ENCODE measurements at regions not wholly inside any gene's neighbourhood (a gene's known extent, or its start where the extent isn't known, plus 50 kb on each side); places are given as distances from the start of the nearest gene placed in this dataset.

GRCh38 chr18:75810516-75810915 is 383.0 kb upstream of the SMIM21 start:
- DNase-seq, result no peak
- no peak overlapping the region for H3K4me3 ChIP-seq
- no peaks in the 10 kb centered on the region for H3K36me3 ChIP-seq (ENCODE audit: low read depth, missing control alignments)
- H3K27me3 ChIP-seq, result no peaks in the 10 kb centered on the region
- intact Hi-C loops (cut with DNase I; ENCODE audit: low total_unique reads), result no loop called here
- no peak for TF ChIP-seq CTCF (IDR thresholded peaks at IDR 0.05)
- TF ChIP-seq POLR2A (IDR thresholded peaks at IDR 0.05), result no peak
- no peaks in the 10 kb centered on the region for H3K9me3 ChIP-seq
- H3K4me1 ChIP-seq, result no peaks in the 10 kb centered on the region
- WGBS, 2 donors, result 49 to 56% methylated on average over 9 of the region's 9 CpGs
- no peak overlapping the region for H3K27ac ChIP-seq

DNA sequence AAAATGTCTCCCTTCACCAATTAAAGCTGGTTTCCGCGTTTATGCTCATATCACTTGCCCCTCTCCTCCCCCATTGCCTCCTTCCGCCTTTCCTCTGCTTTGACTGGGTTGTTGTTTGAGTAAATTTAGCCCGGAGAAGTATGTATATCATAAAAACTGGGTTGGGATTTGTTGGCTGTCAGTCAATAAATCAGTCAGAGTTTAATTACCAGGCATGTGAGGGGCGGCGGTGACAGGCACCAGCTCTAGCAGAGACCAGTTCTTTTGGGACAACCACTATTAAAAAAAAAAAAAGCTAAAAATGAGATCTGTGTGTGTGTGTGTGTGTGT is 382.4 kb upstream of the SMIM21 start:
- H3K36me3 ChIP-seq (ENCODE audit: low read depth, missing control alignments), result no peaks in the 10 kb centered on the region
- H3K27me3 ChIP-seq, result no peaks in the 10 kb centered on the region
- 34 to 37% methylated on average over 6 of the region's 6 CpGs for WGBS, 2 donors
- intact Hi-C loops (cut with DNase I; ENCODE audit: low total_unique reads), result no loop called here
- no peak for TF ChIP-seq POLR2A (IDR thresholded peaks at IDR 0.05)
- no peak for TF ChIP-seq CTCF (IDR thresholded peaks at IDR 0.05)
- H3K9me3 ChIP-seq, result no peaks in the 10 kb centered on the region
- H3K27ac ChIP-seq, result no peak overlapping the region
- H3K4me1 ChIP-seq, result no peaks in the 10 kb centered on the region
- DNase-seq, result no peak
- no peak overlapping the region for H3K4me3 ChIP-seq

DNA sequence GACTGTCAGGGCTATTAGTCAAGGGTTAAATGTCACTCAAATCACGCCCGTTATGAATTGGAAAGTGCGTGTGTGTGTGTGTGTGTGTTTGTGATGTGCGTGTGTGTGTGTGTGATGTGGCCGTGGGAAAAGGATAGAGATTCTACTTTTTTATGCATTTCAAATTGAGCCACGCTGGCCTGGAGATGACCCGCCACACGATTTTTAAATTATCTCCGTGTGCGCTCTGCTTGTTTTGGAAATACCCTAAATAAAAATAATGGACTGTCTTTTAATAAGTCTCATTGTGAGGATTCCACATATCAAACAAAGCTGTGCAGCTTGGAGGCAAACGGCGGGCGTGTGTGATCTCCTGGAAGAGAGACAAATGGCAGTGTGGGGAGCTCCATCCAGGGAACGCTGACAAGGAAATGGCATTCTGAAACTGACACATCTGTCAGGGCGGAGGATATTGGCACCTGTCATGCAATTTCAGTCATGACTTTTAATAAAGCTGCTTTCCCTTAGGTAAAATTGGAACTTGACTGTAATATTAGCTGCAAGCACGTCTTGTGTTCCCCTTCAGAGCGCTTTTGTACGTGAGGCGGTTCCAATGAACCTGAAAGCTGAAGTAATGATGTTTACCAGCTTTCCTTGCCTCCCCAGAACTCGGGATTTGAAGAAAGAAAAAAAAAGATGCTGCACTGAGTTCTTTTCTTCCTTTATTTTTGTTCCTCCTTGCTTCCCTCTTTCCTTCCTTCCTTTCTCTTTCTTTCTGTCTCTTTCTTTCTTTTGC is 381.8 kb upstream of the SMIM21 start:
- Histone ChIP-seq H3K4me3 (no peak overlapping the region), H3K9me3 (no peaks in the 10 kb centered on the region), H3K4me1 (no peaks in the 10 kb centered on the region), H3K27ac (no peak overlapping the region), H3K27me3 (no peaks in the 10 kb centered on the region), H3K36me3 (ENCODE audit: low read depth, missing control alignments) (no peaks in the 10 kb centered on the region)
- DNase-seq, result no peak
- 30 to 36% methylated on average over 20 of the region's 20 CpGs for WGBS, 2 donors
- TF ChIP-seq POLR2A (IDR thresholded peaks at IDR 0.05) (no peak), CTCF (IDR thresholded peaks at IDR 0.05) (no peak)
- intact Hi-C loops (cut with DNase I; ENCODE audit: low total_unique reads), result no loop called here

GRCh38 chr18:75805265-75805664 is 377.8 kb upstream of the SMIM21 start:
- no peak overlapping the region for H3K27ac ChIP-seq
- 77 to 92% methylated on average over 3 of the region's 3 CpGs for WGBS, 2 donors
- no peak for TF ChIP-seq POLR2A (IDR thresholded peaks at IDR 0.05)
- TF ChIP-seq CTCF (IDR thresholded peaks at IDR 0.05), result no peak
- no peak for DNase-seq
- H3K9me3 ChIP-seq, result no peaks in the 10 kb centered on the region
- no peaks in the 10 kb centered on the region for H3K36me3 ChIP-seq (ENCODE audit: low read depth, missing control alignments)
- no peaks in the 10 kb centered on the region for H3K27me3 ChIP-seq
- no peak overlapping the region for H3K4me3 ChIP-seq
- intact Hi-C loops (cut with DNase I; ENCODE audit: low total_unique reads), result no loop called here
- H3K4me1 ChIP-seq, result no peaks in the 10 kb centered on the region

- Histone ChIP-seq H3K27ac (no peak overlapping the region), H3K4me3 (no peak overlapping the region), H3K27me3 (no peaks in the 10 kb centered on the region), H3K4me1 (no peaks in the 10 kb centered on the region), H3K36me3 (ENCODE audit: low read depth, missing control alignments) (no peaks in the 10 kb centered on the region), H3K9me3 (no peaks in the 10 kb centered on the region)
- no peak for DNase-seq
- intact Hi-C loops (cut with DNase I; ENCODE audit: low total_unique reads), result no loop called here
- WGBS, 2 donors, result 80 to 85% methylated on average over 5 of the region's 5 CpGs
- TF ChIP-seq CTCF (IDR thresholded peaks at IDR 0.05), result no peak
Observed at GRCh38 chr18:75802681-75803080, 375.2 kb upstream of the SMIM21 start.
